Chondrocyte (in vitro differentiated cells): ENCODE measurements at regions not wholly inside any gene's neighbourhood (a gene's known extent, or its start where the extent isn't known, plus 50 kb on each side); places are given as distances from the start of the nearest gene placed in this dataset.

Experiments
- DNase-seq: peaks from one replicate; pipeline ENCODE4 v3.0.0; 2021; ENCODE audit warnings: mixed read lengths, low spot score
- H3K27ac Mint-ChIP-seq: one replicate; pipeline ENCODE4 v1.8.0; 2021; ENCODE audit warnings: mild to moderate bottlenecking, moderate library complexity, mixed read lengths; ENCODE audit not compliant: unreplicated experiment
- H3K27me3 Mint-ChIP-seq: 2 replicates; pipeline ENCODE4 v1.8.0; 2021; ENCODE audit warnings: low read depth, mixed read lengths
- H3K36me3 Mint-ChIP-seq: 2 replicates; pipeline ENCODE4 v1.8.0; 2021; ENCODE audit warnings: low read depth, mixed read lengths
- H3K4me1 Mint-ChIP-seq: 2 replicates; pipeline ENCODE4 v1.8.0; 2021; ENCODE audit warnings: low read depth, mild to moderate bottlenecking, mixed read lengths
- H3K4me3 Mint-ChIP-seq: one replicate; pipeline ENCODE4 v1.8.0; 2021; ENCODE audit warnings: mild to moderate bottlenecking, moderate library complexity, mixed read lengths; ENCODE audit not compliant: unreplicated experiment
- H3K9me3 Mint-ChIP-seq: 2 replicates; pipeline ENCODE4 v1.8.0; 2021; ENCODE audit warnings: low read depth, mixed read lengths
- TF ChIP-seq, protein P1 (sequence below): fragments of 200-600 bp; sonication (generic); IDR thresholded peaks from 2 replicates; pipeline ENCODE4 v1.5.0; 2021; ENCODE audit warnings: antibody characterized with exemption, mild to moderate bottlenecking, moderate library complexity

GRCh38 chr3:162166543-162166942 lies 669.9 kb downstream of the OTOL1 start:
- no peak overlapping the region for H3K4me3 Mint-ChIP-seq
- no peaks in the 10 kb centered on the region for H3K36me3 Mint-ChIP-seq
- H3K9me3 Mint-ChIP-seq: peaks cover 4% of the 10 kb centered on the region
- no peak overlapping the region for H3K27ac Mint-ChIP-seq
- no peaks in the 10 kb centered on the region for H3K27me3 Mint-ChIP-seq
- H3K4me1 Mint-ChIP-seq: peaks cover 22% of the 10 kb centered on the region
- TF ChIP-seq, protein P1, sequence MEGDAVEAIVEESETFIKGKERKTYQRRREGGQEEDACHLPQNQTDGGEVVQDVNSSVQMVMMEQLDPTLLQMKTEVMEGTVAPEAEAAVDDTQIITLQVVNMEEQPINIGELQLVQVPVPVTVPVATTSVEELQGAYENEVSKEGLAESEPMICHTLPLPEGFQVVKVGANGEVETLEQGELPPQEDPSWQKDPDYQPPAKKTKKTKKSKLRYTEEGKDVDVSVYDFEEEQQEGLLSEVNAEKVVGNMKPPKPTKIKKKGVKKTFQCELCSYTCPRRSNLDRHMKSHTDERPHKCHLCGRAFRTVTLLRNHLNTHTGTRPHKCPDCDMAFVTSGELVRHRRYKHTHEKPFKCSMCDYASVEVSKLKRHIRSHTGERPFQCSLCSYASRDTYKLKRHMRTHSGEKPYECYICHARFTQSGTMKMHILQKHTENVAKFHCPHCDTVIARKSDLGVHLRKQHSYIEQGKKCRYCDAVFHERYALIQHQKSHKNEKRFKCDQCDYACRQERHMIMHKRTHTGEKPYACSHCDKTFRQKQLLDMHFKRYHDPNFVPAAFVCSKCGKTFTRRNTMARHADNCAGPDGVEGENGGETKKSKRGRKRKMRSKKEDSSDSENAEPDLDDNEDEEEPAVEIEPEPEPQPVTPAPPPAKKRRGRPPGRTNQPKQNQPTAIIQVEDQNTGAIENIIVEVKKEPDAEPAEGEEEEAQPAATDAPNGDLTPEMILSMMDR: no peak
- DNase-seq: no peak

DNA sequence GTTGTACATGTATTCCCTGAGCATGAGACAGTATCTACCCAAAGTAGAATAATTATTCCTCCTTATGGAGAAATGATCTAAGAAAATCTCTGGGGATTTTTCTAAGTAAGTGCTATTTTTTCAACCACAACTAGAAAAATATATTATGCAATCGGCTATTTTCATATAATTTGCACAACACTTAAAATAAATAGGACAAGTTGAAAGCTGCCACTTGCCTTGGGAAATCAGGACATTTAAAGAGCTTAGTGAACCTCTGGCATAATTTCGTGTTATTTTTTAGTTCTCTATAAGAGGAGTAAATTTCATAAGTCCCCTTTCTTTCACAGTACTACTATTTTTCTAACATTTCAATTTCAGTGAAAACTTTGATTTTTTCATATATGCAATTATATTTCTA lies 672.1 kb downstream of the OTOL1 start:
- Mint-ChIP-seq H3K27ac (no peak overlapping the region), H3K4me3 (no peak overlapping the region), H3K27me3 (no peaks in the 10 kb centered on the region), H3K36me3 (peaks cover 2% of the 10 kb centered on the region), H3K4me1 (peaks cover 22% of the 10 kb centered on the region), H3K9me3 (peaks cover 11% of the 10 kb centered on the region)
- DNase-seq: no peak
- TF ChIP-seq, protein P1: no peak

DNA sequence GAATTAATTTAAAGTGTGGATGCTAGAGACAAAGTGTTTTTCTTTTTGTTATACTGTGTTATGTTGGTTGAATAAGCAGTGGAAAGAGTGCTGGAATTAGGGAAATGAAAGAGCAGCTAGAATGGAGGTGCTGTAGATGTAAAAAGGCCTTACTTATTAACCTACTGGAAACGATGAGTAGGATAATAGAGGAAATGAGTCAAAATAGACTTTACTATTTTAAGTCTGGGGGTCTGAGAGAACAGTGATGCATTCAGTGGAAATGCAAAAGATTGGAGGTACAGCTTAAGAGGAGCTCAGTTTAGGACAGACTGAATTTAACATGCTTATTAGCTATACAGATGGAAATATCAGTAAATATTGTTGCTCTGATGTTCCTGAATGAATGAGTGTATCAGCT lies 674.0 kb downstream of the OTOL1 start:
- peaks cover 14% of the 10 kb centered on the region for H3K4me1 Mint-ChIP-seq
- peaks cover 11% of the 10 kb centered on the region for H3K9me3 Mint-ChIP-seq
- H3K4me3 Mint-ChIP-seq: no peak overlapping the region
- H3K27ac Mint-ChIP-seq: no peak overlapping the region
- TF ChIP-seq, protein P1: no peak
- no peaks in the 10 kb centered on the region for H3K27me3 Mint-ChIP-seq
- DNase-seq: no peak
- peaks cover 2% of the 10 kb centered on the region for H3K36me3 Mint-ChIP-seq

DNA sequence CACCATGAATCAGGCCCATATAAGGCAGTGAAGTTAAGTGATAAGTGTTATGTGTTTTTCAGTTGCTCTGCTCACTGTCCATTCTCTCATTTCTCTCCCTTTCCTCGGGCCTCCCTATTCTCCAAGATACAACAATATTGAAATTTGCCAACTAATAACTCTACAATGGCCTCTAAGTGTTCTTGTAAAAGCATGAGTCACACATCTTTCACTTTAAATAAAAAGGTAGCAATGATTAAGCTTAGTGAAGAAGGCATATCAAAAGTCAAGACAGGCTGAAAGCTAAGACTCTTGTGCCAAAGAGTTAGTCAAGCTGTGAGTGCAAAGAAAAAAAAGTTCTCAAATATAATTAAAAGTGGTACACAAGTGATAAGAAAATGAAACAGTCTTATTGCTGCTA lies 675.4 kb downstream of the OTOL1 start:
- Mint-ChIP-seq H3K9me3 (peaks cover 11% of the 10 kb centered on the region), H3K4me1 (peaks cover 8% of the 10 kb centered on the region), H3K27ac (no peak overlapping the region), H3K36me3 (peaks cover 2% of the 10 kb centered on the region), H3K27me3 (no peaks in the 10 kb centered on the region), H3K4me3 (no peak overlapping the region)
- TF ChIP-seq, protein P1: no peak
- no peak for DNase-seq

GRCh38 chr3:162175145-162175544 lies 678.5 kb downstream of the OTOL1 start:
- no peaks in the 10 kb centered on the region for H3K27me3 Mint-ChIP-seq
- no peak for DNase-seq
- H3K36me3 Mint-ChIP-seq: peaks cover 2% of the 10 kb centered on the region
- peaks cover 16% of the 10 kb centered on the region for H3K9me3 Mint-ChIP-seq
- H3K4me3 Mint-ChIP-seq: no peak overlapping the region
- no peak overlapping the region for H3K27ac Mint-ChIP-seq
- TF ChIP-seq, protein P1: no peak
- peaks cover 6% of the 10 kb centered on the region for H3K4me1 Mint-ChIP-seq
